ENCODE measurements at regions not wholly inside any gene's neighbourhood (a gene's known extent, or its start where the extent isn't known, plus 50 kb on each side); places are given as distances from the start of the nearest gene placed in this dataset.

DNA sequence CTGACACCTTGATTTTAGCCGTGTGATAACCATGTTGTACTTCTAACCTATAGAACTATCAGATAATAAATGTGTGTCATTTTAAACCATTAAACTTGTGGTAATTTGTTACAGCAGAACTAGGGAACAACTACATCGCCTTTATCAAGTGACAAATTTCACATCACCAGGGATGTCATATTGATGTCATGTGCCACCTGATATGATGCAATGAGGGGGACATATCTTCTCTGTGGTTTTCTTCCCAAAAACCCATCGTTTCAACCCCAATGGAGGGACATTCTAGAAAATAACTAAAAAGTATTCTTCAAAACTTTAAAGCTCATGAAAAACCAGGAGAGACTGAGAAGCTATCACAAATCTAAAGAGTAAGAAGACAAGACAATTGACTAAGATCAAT lies 212.2 kb downstream of the ETV1 start:
- H3K36me3 ChIP-seq: no peaks in the 10 kb centered on the region
- H3K9me3 ChIP-seq: no peaks in the 10 kb centered on the region
- TF ChIP-seq, protein P1, sequence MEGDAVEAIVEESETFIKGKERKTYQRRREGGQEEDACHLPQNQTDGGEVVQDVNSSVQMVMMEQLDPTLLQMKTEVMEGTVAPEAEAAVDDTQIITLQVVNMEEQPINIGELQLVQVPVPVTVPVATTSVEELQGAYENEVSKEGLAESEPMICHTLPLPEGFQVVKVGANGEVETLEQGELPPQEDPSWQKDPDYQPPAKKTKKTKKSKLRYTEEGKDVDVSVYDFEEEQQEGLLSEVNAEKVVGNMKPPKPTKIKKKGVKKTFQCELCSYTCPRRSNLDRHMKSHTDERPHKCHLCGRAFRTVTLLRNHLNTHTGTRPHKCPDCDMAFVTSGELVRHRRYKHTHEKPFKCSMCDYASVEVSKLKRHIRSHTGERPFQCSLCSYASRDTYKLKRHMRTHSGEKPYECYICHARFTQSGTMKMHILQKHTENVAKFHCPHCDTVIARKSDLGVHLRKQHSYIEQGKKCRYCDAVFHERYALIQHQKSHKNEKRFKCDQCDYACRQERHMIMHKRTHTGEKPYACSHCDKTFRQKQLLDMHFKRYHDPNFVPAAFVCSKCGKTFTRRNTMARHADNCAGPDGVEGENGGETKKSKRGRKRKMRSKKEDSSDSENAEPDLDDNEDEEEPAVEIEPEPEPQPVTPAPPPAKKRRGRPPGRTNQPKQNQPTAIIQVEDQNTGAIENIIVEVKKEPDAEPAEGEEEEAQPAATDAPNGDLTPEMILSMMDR (IDR thresholded peaks at IDR 0.05; ENCODE audit: low read depth, low read length): no peak
- H3K27me3 ChIP-seq: no peaks in the 10 kb centered on the region
- no peaks in the 10 kb centered on the region for H3K4me1 ChIP-seq
- DNase-seq: no peak
- H3K4me3 ChIP-seq (ENCODE audit: low read depth, low read length): no peak overlapping the region

DNA sequence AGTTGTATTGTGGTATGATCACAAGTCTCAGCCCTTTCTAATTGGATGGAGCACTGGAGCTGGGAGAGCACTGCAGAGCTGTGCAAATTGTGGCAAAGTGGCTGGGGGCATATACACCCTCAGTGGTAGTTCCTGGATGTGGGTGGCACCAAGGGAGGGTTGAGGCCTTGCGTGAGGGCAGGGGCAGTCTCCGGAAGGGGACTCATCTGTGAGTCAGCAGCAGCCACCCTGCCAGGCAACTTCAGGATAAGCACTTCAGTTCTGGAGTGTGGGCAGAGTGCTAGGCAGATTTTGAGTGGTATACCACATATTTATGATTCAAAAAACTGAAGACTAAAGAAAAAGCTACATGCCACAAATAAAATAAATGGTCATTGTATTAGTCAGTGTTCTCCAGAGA lies 210.5 kb downstream of the ETV1 start:
- TF ChIP-seq, protein P1 (IDR thresholded peaks at IDR 0.05; ENCODE audit: low read depth, low read length): no peak
- H3K4me1 ChIP-seq: no peaks in the 10 kb centered on the region
- no peak for DNase-seq

DNA sequence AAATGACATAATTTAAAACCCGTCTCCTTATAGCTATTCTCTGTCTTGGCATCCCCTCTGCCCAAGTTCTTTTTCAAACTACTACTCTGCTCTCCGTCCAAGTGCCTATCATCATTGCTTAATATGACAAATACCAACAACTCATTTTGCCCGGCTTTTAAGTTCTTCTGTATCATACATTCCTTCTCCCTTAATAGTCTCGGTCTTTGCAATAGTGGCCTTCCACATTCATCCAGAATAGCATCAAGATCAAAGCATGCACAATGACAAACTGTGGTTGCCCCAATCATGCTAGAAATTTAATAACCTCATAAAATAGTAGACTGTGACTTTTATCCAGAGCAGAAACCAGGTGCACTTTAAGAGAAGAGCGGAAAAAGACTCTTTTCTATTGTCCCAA lies 198.9 kb downstream of the ETV1 start:
- Histone ChIP-seq H3K27me3 (no peaks in the 10 kb centered on the region), H3K4me3 (ENCODE audit: low read depth, low read length) (no peak overlapping the region), H3K4me1 (peaks cover 11% of the 10 kb centered on the region), H3K9me3 (no peaks in the 10 kb centered on the region), H3K36me3 (no peaks in the 10 kb centered on the region)
- DNase-seq: no peak
- TF ChIP-seq, protein P1 (IDR thresholded peaks at IDR 0.05; ENCODE audit: low read depth, low read length): no peak

More for the DNA sequence above, 210.5 kb downstream of the ETV1 start:
- Histone ChIP-seq H3K9me3 (no peaks in the 10 kb centered on the region), H3K4me3 (ENCODE audit: low read depth, low read length) (no peak overlapping the region), H3K27me3 (no peaks in the 10 kb centered on the region), H3K36me3 (no peaks in the 10 kb centered on the region)

DNA sequence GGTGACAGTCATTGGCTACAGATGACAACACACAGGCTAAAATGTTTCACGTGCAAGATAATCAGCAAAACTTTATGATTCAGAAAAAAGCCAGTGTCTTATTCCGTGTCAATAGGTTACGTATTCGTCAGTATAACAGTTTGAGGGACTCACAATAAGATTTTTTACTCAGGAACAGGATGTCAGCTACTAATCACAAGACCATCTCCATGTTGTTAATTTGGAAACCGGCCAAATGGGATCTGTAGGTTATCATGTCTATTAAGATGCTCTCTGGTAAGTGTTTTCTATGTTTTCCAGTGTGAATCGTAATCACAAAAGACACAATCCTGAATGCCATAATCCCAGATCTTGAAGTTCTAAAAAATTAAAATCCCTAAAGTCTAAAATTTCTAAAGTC lies 197.3 kb downstream of the ETV1 start:
- TF ChIP-seq, protein P1 (IDR thresholded peaks at IDR 0.05; ENCODE audit: low read depth, low read length): no peak
- H3K27me3 ChIP-seq: no peaks in the 10 kb centered on the region
- no peak for DNase-seq
- no peaks in the 10 kb centered on the region for H3K36me3 ChIP-seq
- H3K4me1 ChIP-seq: peaks cover 11% of the 10 kb centered on the region
- H3K9me3 ChIP-seq: no peaks in the 10 kb centered on the region
- no peak overlapping the region for H3K4me3 ChIP-seq (ENCODE audit: low read depth, low read length)

DNA sequence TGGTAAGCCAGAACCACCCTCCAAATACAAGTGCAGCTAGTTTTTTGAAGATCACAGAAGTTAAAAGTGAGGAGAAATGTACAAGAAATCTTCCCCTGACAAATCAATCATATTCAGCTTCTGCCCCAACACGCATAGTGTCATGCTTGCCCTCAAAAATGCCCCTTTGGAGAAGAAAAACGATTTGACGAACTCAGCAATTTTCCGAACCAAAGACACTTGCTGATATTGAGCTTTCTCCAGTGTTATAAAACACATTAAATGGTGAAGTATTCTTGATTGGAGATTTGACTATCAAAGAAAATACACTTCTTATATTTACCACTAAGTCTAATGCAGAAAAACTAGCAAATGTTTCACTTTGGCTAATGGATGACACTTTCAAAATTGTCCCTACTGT lies 195.5 kb downstream of the ETV1 start:
- Histone ChIP-seq H3K4me3 (ENCODE audit: low read depth, low read length) (no peak overlapping the region), H3K36me3 (no peaks in the 10 kb centered on the region), H3K9me3 (no peaks in the 10 kb centered on the region), H3K4me1 (peaks cover 11% of the 10 kb centered on the region), H3K27me3 (no peaks in the 10 kb centered on the region)
- no peak for DNase-seq
- TF ChIP-seq, protein P1 (IDR thresholded peaks at IDR 0.05; ENCODE audit: low read depth, low read length): no peak

DNA sequence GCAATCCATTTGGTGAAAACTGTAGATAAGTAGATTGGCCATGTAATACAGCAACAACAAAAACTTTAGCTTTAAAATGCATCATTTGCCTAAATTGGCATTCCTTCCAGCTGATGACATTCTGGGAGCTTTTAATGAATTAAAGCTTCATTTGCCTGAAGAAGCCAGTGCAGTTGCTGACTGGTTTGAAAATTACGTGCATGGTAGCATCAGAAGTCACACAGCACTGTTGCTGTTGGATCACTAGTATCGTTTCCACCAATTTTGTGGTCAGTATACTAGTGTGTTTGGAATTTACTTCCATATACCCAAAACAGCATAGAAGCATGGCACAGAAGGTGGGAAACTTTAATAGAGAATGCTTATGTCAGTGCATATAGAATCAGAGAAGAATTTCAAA lies 194.9 kb downstream of the ETV1 start:
- Histone ChIP-seq H3K4me1 (peaks cover 11% of the 10 kb centered on the region), H3K4me3 (ENCODE audit: low read depth, low read length) (no peak overlapping the region), H3K27me3 (no peaks in the 10 kb centered on the region), H3K36me3 (no peaks in the 10 kb centered on the region), H3K9me3 (no peaks in the 10 kb centered on the region)
- TF ChIP-seq, protein P1 (IDR thresholded peaks at IDR 0.05; ENCODE audit: low read depth, low read length): no peak
- no peak for DNase-seq
